ENCODE measurements at regions not wholly inside any gene's neighbourhood (a gene's known extent, or its start where the extent isn't known, plus 50 kb on each side); places are given as distances from the start of the nearest gene placed in this dataset.

- TF ChIP-seq CTCF (conservative IDR thresholded peaks at IDR 0.05) (no peak), EZH2 (IDR thresholded peaks at IDR 0.05; ENCODE audit: low read depth) (no peak)
These were observed 144.0 kb upstream of the PJA1 start for GRCh38 chrX:69309074-69309792.

Data from PC-9 (cell line).